GM21786 (cell line): ENCODE measurements at regions not wholly inside any gene's neighbourhood (a gene's known extent, or its start where the extent isn't known, plus 50 kb on each side); places are given as distances from the start of the nearest gene placed in this dataset.

Experiments
- ATAC-seq: cut with Tn5 transposase; IDR thresholded peaks from one replicate; pipeline ENCODE4 v1.9.1; 2021; ENCODE audit not compliant: unreplicated experiment

DNA sequence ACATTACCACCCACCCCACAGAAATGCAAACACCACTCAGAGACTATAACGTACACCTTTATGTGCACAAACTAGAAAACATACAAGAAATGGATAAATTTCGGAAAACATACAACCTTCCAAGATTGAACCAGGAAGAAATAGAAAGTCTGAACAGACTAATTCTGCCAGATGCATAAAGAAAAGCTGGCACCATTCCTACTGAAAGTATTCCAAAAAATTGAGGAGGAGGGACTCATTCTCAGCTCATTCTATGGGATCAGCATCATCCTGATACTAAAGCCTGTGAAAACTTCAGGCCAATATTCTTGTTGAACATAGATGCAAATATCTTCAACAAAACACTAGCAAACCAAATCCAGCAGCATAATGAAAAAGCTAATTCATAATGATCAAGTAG is 115.1 kb upstream of the CD180 start:
- ATAC-seq: no peak

DNA sequence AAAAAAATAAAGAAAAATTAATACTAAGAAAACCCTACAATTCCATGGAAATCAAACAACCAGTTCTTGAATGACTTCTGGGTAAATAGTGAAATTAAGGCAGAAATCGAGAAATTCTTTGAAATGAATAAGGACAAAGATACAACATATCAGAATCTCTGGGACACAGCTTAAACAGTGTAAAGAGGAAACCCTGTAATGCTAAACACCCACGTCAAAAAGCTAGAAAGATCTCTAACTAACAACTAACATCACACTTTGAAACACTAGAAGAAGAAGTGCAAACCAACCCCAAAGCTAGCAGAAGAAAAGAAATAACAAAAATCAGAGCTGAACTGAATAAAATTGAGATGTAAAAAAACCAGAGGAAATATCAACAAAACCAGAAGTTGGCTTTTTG is 114.6 kb upstream of the CD180 start:
- ATAC-seq: no peak

DNA sequence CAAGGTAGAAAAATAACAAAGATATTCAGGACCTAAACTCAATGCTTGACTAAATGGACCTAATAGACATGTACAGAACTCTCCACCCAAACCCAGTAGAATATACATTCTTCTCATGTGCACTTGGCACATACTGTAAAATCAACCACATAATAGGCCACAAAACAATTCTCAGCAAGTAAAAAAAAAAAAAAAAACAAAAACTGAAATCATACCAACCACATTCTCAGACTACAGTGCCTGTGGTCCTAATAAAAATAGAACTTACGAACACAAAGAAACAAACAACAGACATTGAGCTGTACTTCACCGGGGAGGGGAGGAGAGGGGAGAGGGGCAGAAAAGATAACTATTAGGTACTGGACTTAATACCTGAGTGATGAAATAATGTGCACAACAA is 114.1 kb upstream of the CD180 start:
- ATAC-seq: no peak

DNA sequence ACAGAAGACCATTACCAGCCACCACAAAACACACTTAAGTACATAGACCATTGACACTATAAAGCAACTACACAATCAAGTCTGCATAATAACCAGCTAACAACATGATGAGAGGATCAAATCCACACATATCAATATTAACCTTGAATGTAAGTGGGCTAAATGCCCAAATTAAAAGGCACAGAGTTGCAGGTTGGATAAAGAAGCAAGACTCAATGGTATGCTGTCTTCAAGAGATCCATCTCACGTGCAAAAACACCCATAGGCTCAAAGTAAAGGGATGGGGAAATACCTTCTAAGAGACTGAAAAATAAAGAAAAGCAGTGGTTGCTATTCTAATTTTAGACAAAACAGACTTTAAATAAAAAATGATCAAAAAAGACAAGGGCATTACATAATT is 113.6 kb upstream of the CD180 start:
- no peak for ATAC-seq

DNA sequence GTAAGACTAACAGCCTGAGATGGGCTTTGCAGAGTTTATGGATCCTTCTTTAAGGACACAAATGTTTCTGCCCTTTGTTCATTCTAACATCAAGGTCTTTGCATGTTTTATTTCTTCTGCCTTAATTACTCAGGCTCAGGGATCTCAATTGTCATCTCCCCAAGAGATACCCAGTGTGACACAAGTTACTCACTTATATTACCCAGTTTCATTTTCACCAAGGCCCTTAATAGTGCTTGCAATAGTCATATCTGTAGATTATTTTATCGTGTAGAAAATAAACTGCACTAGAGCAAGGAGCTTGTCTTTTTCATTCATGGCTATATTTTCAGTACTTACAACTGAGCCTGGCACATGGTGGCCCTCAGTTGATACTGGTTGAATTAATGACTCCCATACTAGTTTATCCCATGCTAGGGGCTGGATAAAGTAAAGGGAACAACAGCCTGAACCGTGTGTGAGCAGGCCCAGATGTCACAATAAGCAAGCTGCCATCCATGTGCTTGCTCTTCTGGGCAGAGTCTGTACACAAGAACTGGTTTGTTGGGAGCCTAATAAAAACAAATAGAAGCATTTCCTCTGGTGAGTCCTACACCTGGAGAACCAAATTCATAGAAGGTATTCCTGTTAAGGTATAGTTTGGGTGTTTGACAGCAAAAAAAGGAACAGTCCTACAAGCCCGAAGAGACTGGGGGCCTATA is 112.5 kb upstream of the CD180 start:
- no peak for ATAC-seq

DNA sequence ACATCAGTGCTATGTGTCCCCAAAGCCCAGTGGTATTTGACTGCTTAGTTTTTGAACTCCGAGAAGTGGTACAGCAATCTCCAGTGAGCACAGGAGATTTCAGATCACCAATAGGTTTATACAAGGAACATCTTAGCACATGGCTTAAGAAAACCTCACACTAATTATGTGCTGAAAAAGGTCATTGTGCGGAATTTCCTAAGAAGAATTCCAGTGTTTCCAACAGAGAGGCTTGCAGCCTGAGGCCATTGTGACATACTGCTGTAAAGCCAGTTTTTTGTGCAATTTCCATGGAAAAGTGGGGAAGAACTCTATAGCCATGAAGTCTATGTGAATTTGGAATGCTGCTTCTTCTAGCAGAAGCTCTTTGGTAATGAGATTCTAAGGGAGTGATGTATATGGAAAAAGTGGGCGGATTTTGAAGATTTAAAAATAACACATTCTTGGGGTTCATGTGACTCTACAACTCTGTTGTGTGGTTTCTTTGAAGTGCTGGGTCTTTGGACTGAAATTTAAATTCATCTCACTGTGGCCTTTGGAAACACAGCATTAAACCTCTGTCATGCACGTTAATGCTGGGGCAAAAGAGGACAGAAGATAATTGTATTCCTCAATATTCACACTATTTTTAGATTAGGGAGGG is 110.5 kb upstream of the CD180 start:
- no peak for ATAC-seq

DNA sequence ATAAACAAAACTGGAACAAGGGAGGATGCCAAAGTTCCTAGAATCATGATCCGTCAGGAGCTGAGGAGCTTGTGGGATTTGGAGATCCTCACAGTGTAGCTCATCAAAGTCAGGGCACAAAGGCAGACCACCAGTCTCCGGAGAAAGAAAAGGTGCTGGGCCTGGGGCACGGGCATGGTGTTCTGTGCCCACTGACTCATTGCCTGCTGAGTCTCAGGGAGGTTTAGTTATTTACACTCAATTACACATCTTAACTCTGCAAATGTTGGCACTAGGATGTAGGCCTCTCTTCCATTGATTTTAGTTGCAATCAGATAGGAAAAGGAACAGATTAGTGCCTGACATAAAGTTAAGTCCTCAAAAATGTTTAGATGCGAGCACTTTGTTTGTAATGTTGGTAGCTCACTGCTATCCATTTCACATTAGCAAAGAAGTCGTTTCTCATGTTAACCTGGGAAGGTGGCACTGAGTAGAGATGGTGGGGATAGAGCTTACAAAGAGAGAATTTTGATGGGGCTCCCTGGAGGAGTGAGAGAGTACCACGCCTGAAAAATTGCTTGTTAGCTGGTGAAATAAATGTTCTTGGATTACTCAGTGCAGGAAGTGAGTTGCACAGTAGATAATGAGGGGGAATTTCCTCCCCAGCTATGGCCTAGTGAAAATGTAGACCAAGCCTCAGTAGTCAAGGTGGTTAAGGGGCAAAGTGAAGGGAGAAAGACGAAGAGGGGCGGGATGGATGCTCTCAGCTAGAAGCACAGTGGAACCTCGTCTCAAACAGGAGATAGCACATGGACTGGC is 109.5 kb upstream of the CD180 start:
- ATAC-seq: no peak

DNA sequence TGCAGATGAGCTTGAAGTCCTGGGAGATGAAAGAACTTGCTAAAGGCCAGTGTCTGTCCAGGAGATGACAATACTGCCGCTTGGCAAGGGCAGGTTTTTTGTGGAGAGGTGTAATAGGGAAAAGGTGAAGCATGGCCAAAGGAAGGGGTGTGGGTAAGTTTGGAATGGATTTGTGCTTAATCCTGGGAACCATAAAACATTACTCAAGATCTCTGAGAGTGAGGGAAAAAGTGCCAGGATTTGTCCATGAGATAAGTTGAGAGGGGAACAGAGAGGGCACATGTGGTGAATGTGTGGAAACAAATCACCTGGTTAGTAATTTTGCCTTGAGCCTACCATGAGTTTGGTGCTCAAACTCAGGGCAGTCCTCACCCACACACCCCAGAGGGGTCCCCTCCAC is 108.8 kb upstream of the CD180 start:
- no peak for ATAC-seq

DNA sequence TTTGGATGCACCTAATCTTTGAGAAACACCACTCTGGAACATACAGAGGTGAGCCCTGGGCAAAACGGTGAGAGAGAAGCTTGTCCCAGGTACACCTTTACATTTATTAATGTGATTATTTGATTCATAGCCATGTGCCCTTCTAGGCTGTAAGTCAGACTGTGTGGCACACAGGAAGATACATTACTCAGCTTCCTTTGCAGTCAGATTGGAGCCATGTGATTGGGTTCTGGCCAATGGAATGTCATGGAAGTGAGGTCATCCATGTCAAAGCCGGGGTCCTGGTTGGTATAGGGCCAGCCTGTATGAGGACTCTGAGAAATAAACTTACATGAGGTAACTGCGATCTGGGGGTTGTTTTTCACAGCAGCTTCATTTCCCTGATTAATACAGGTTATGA is 106.8 kb upstream of the CD180 start:
- no peak for ATAC-seq

DNA sequence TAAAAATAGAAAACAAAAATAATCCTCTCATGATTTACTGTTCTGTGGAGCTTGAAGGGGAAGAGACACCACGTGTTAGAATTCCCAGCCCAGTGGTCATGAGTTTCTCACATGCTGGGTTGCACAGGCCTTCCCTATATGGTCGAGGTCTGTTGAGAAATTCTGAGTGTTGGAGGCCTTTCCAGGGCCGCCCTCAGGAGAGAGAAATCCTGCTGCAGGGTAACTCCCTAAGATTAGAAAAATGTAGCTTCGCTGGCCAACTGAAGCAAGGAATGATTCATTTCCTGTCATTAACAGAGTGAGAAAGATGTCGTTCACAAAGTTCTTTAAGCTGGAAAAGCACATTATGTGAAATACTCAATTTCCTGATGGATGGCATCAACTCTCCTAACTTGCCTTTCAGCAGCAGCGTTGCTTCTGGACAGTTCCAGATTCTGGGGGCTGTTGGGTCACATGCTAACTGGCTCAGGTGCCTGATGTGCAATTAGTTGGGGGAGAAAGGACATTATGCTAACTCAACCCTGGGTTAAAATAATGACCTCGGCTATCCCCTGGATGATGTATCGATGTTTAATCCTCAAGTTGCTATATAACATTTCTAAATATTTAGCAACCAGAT is 104.8 kb upstream of the CD180 start:
- ATAC-seq: no peak

DNA sequence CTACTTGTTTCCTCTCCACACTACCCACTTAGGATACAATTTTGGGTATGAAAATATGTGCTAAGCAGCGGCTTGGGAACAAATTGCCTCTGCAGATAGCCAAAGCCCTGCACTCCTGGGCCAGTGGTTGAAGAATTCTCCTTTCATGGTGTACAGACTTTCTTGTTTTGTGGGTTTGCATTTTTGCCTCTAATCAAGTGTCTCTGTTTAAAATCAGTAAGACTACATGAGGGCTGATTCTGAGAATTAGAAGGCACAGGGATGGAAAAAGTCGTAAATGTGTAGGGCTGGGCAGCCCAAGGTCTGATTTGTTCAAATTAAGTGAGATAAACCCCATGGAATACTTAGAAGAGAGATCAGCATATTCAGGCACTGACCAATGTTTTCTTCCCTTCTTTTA is 103.7 kb upstream of the CD180 start:
- ATAC-seq: no peak

DNA sequence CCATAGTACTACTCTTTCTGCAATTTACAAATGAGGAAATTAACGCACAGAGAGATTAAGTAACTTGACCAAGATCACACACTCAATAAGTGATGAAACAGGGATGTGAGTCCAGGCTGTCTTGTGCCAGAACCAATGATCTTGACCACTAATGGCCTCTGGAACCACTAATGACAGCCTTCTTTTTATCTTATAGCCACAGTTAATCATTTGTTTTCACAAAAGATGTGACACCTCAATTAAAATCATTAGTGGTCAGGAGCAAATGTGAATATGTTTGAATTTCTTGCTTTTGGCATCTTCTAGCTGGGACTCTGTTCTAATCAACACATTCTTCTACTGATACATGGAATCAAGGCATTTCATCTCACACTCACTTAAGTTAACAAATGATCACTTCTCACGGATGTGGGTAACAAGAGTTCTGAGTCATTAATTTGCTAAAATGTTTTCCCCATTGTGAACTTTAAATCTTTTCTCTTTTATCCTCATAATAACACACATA is 102.7 kb upstream of the CD180 start:
- no peak for ATAC-seq

DNA sequence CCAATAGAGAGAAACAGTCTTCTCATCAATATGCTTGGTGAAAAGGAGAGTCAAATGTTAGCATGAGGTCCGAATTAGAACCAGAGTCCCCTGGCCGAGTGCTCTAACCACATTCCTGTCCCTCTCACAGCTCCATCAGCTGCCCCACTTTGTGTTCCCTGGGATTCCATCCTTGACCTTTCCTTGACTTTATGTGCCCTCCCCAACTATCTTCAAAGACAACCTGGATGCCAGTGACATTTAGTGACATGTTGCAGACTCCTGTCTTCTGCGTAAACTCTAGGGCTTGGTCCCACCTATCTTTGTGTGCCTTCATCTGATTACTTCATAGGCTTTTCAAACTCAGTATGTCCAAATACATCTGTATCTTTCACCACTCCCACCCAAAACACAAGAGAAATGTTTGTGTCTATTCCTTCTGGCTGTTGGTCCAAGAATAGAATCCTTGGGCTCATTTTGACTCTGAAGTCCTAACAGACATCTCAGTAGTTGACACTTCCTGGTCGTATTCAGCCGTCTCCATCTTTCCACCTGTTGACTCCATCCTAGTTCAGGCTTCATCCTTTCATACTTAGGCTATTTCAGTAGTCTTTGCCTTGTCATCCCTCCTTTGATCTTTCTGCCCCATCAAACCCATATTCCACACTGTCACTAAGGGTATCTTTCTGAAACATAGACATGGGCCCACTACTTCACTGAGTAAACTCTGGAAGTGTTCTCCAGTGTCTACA is 101.4 kb upstream of the CD180 start:
- ATAC-seq: no peak

DNA sequence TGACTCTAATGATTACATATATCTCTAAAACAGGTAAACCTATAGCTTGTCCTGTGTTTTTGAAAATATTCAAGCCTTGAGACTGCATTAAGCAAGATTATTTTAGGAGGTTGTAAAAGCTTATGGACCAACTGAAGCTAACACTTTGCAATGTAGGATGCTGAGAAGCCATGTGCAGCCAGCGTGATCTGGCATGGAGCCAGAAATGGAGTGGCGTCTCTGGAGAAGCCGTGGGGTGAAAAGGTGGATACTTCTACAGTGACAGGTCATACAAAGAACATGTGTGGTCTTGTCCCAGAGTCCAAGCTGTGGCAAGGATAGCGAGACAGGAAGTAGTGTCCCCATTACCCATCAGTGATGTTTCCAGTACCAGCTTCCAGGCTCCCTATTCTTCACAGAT is 100.8 kb upstream of the CD180 start:
- no peak for ATAC-seq

DNA sequence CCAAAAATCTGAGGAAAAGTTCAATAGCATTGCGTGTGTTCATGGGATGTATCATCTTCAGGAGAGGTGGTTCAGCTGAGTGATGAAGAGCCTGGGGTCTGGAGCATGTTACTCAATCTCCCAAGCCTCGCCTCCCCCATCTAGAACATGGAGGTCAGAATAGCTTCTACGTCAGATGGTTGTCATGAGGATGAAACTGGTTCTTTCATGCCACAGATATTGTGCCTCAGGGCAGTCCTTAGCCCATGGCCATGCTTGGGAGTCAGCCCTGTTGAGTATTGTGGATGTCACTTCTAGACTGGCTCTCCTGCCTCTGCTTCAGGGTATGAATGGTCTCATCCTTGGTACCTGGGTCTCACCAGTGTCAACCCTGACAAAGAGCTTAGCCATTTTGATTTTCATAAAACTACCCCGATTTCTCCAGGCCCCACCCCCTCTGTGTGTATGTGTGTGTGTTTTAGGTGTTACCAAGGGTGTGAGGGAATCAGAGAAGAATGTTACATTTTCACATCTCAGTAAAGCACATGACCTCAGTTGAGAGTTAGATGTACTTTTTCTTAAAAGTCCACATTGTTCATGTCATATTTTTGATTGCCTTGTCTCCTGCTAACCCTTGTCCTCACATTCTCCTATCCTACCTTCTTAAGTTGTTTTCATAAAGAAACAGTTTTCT is 97.8 kb upstream of the CD180 start:
- ATAC-seq: no peak

DNA sequence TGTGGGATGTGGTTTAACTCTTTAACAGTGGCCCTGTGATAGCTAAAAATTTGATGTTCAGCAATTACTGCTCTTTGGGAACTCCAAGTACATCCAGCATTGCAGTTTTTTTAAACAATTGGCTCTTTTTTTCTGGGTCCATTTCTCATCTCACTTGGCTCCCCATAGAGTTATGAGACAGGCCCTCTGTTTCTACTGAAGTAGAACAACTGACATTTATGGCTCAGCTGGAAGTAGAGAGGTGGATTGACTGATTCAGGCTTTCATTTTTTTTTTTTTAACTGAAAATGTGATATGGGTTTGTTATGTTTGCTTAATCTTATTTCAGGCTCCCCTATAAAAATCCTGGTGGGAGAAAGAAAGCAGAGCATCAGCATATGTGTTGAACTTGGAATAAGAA is 96.6 kb upstream of the CD180 start:
- ATAC-seq: no peak

DNA sequence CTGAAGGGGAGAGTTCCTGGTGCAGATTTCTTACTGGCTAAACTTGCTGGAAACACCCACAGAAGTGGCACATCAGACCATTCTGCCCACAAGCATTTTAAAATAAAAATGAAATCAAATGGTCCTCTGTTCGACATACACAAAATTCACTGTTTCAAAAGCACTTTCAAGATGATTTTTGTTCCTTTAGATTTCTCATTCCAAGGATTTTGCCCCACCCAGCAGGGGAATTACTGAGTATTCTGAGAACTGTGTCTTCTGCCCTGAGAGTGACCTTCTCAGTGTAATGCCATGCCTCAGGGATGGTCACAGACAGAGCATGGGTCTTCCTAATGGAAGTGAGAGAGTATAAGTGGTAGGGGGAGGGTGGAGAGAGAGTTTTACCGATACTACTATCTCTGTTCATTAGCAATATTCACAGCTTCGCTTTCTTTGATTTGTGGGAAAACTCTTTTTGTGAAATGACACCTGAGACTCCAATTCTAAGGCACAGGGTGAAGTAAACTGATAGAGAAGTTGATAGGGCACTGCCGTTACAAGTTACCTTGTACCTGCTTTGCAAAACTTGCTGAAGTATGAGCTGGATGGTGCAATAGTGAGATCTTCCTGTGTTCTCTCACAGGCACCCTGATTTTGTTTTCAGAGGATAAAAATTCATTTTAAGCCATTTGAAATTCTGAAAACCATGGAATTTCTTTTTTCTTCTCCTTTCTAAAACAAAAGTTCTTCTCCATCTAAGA is 95.8 kb upstream of the CD180 start:
- ATAC-seq: no peak

DNA sequence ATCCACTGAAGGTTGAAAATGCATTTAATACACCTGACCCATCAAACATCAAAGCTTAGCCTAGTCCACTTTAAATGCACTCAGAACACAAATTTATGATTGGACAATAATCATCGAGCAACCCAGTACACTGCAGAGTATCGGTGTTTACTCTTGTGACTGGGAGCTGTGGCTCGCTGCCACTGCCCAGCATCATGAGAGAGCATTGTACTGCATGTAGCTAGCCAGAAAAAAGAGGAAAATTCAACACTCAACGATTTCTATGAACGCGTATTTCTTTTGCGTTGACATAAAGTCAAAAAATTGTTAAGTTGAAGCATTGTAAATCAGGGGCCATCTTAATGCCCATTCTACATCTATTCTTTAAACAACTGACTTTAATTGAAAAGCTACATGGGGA is 95.1 kb upstream of the CD180 start:
- ATAC-seq: no peak

DNA sequence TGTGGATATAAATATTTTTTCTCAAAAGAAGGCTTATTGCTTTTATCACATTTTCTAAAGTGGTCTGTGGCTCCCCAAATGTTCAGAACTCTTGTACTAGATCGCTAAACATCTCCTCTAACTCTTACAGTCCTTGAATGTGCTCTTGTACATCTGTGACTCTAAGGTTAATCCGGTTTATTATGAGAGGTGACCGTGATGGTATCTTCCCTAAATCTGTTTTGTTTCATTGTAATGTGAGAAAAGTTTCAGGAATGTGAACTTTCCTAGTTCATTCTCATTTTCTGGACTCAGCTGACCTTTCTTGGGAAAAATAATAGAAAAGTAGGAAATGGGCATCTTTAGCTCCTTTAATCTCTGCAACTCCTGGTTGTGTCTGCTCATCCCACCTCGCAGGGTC is 94.5 kb upstream of the CD180 start:
- ATAC-seq: no peak

DNA sequence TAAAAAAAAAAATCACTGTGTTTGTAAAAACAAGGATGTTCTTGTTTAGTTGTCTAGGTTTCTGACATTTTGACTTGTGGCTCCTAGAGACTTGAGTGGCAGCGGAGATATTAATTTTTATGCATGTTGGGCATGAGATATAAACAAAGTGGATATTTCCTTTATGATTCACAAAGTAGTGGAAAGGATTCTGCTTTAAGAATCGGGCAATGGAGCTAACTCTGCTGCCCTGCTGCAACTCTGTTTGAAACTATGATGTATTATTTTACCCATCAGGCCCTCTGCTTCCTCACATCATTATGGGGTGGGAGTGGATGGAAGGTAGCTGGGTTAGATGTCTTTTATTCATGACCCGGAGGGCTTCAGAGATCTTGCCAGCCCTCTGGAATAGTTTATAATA is 94.1 kb upstream of the CD180 start:
- no peak for ATAC-seq
